CD4-positive, alpha-beta T cell (primary cell): ENCODE measurements at regions not wholly inside any gene's neighbourhood (a gene's known extent, or its start where the extent isn't known, plus 50 kb on each side); places are given as distances from the start of the nearest gene placed in this dataset.

ENCODE experiments used
- ATAC-seq: fragments of 200-7000 bp; cut with Tn5 transposase; one replicate; pipeline ENCODE4 v1.10.0; 2022; ENCODE audit warnings: mild to moderate bottlenecking; ENCODE audit not compliant: poor library complexity
- CTCF ChIA-PET: fragments of 350-600 bp; sonication (Branson Sonifier 250); formaldehyde crosslinking; loops from one replicate; lab custom pipeline; 2021; ENCODE audit warnings: antibody characterized with exemption, inconsistent platforms; lab: Charles Lee
- POLR2A ChIA-PET: fragments of 350-600 bp; sonication (Branson Sonifier 250); formaldehyde crosslinking; loops from one replicate; lab custom pipeline; 2021; ENCODE audit warnings: antibody characterized with exemption, inconsistent platforms; lab: Charles Lee
- DNase-seq, 14 experiments: peaks; one replicate each; pipeline ENCODE4 v3.0.0-alpha.2; 2013 to 2020; ENCODE audit warnings: mixed read lengths in 2 of 14
- H3K27ac ChIP-seq, 2 donors: one replicate each; pipeline versions ENCODE4 v1.5.1 to v1.7.0; 2013; ENCODE audit warnings: low read length in 2 of 2, low read depth in 1 of 2, mild to moderate bottlenecking in 1 of 2
- H3K27me3 ChIP-seq, 2 experiments: 1 replicate in 1 of 2; 2 replicates in 1 of 2; pipeline versions ENCODE4 v1.6.1 to v1.7.0; 2013; ENCODE audit warnings: low read length in 2 of 2, control low read depth in 1 of 2, mild to moderate bottlenecking in 1 of 2, moderate library complexity in 1 of 2; ENCODE audit not compliant: insufficient read depth in 2 of 2, control insufficient read depth in 1 of 2
- H3K36me3 ChIP-seq: one replicate; pipeline ENCODE4 v1.6.1; 2013; ENCODE audit warnings: low read length, control low read depth; ENCODE audit not compliant: insufficient read depth
- H3K4me1 ChIP-seq: one replicate; pipeline ENCODE4 v1.6.1; 2013; ENCODE audit warnings: low read length, control low read depth; ENCODE audit not compliant: insufficient read depth
- H3K4me3 ChIP-seq: one replicate; pipeline ENCODE4 v1.5.1; 2013; ENCODE audit warnings: mild to moderate bottlenecking, low read length, moderate library complexity
- H3K9me3 ChIP-seq, 2 experiments: 1 replicate in 1 of 2; 2 replicates in 1 of 2; pipeline versions ENCODE4 v1.6.1 to v1.7.0; 2013; ENCODE audit warnings: low read length in 2 of 2, mild to moderate bottlenecking in 2 of 2, control low read depth in 1 of 2, moderate library complexity in 1 of 2; ENCODE audit not compliant: control insufficient read depth in 1 of 2, insufficient read depth in 1 of 2
- H3K27ac Mint-ChIP-seq: one replicate; pipeline ENCODE4 v1.8.0; 2020; ENCODE audit warnings: mixed read lengths
- H3K27me3 Mint-ChIP-seq: one replicate; pipeline ENCODE4 v1.8.0; 2021; ENCODE audit warnings: mixed read lengths
- H3K36me3 Mint-ChIP-seq: one replicate; pipeline ENCODE4 v1.8.0; 2021; ENCODE audit warnings: low read depth, mixed read lengths
- H3K4me1 Mint-ChIP-seq: one replicate; pipeline ENCODE4 v1.8.0; 2021; ENCODE audit warnings: low read depth, mixed read lengths
- H3K4me3 Mint-ChIP-seq: one replicate; pipeline ENCODE4 v1.8.0; 2020; ENCODE audit warnings: mild to moderate bottlenecking, mixed read lengths
- H3K9me3 Mint-ChIP-seq: one replicate; pipeline ENCODE4 v1.8.0; 2020; ENCODE audit warnings: mixed read lengths
- intact Hi-C, 2 experiments: fragments of 100-400 bp; cut with DNase I in 1 of 2; cut with micrococcal nuclease in 1 of 2; formaldehyde crosslinking; loops; one replicate each; pipeline versions ENCODE4 v1.15.1 to v1.9.0; 2023 to 2025; cut with DNase I, micrococcal nuclease
- TF ChIP-seq, protein P1 (sequence below): fragments of 200-600 bp; IDR thresholded peaks from one replicate; pipeline ENCODE4 v1.8.0; 2022; ENCODE audit warnings: antibody characterized with exemption, mild to moderate bottlenecking

DNA sequence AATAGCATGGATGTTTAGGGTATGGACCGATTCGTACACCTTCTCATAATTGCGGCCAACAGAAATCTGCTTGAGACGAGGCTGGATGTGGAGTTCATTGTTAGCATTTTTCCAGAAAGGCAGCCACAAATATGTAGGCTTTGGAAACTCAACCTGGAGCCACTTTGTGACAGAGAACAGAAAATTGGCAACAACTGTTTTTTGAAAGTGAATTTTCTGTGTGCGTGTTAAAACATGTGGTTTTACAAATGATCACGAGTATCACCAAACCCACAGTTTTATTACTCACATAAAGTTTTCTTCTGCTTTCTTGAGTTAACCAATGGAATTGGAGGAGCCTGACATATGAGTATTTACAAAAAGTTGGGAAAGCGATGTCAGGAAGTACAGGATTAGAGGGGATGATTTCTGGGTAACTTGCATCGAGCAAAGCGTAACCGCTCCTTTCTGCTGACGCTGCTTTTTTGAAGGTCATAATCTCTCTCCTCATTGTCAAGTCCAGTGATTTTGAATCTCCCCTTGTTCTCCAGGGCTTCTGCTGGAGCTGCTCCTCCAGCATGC is 138.5 kb upstream of the TAF11L2 start:
- intact Hi-C loops = no loop called here
- TF ChIP-seq, protein P1, sequence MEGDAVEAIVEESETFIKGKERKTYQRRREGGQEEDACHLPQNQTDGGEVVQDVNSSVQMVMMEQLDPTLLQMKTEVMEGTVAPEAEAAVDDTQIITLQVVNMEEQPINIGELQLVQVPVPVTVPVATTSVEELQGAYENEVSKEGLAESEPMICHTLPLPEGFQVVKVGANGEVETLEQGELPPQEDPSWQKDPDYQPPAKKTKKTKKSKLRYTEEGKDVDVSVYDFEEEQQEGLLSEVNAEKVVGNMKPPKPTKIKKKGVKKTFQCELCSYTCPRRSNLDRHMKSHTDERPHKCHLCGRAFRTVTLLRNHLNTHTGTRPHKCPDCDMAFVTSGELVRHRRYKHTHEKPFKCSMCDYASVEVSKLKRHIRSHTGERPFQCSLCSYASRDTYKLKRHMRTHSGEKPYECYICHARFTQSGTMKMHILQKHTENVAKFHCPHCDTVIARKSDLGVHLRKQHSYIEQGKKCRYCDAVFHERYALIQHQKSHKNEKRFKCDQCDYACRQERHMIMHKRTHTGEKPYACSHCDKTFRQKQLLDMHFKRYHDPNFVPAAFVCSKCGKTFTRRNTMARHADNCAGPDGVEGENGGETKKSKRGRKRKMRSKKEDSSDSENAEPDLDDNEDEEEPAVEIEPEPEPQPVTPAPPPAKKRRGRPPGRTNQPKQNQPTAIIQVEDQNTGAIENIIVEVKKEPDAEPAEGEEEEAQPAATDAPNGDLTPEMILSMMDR = no peak
- ATAC-seq (no peak), DNase-seq (peak in 2 of 14 experiments; percentile 21 to 40)
- Mint-ChIP-seq H3K4me1 (no peaks in the 10 kb centered on the region), H3K9me3 (peaks cover 7% of the 10 kb centered on the region), H3K27ac (no peak overlapping the region), H3K4me3 (no peak overlapping the region), H3K27me3 (no peaks in the 10 kb centered on the region), H3K36me3 (no peaks in the 10 kb centered on the region)
- no peak overlapping the region for H3K4me3 ChIP-seq
- H3K27ac ChIP-seq = no peak overlapping the region
- no peaks in the 10 kb centered on the region for H3K4me1 ChIP-seq
- ChIA-PET POLR2A (no interaction called here), CTCF (no interaction called here)
- H3K27me3 ChIP-seq = no peaks in the 10 kb centered on the region
- peaks cover 0 to 9% of the 10 kb centered on the region in 2 experiments for H3K9me3 ChIP-seq
- no peaks in the 10 kb centered on the region for H3K36me3 ChIP-seq

DNA sequence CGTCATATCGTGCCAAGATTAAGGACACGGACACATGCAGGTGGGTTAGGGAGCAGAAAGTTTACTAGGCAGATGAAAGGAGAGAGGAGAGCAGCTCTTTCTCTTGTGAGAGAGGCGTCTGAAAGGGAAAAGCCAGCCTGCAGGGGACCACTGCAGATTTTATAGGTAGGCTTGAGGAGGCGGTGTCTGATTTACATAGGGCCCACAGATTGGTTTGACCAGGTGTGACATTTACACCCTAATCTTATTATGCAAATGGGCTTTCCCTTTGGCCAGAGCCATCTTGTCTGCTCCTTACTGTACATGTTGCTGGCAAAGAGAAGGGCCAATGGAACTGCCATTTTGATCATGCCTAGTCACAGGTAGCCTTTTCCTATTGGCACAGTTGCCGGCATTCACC is 137.2 kb upstream of the TAF11L2 start:
- ATAC-seq (no peak), DNase-seq (no peak)
- no peak overlapping the region for H3K4me3 ChIP-seq
- ChIA-PET CTCF (no interaction called here), POLR2A (no interaction called here)
- TF ChIP-seq, protein P1 = no peak
- no peaks in the 10 kb centered on the region for H3K4me1 Mint-ChIP-seq
- H3K27me3 Mint-ChIP-seq = no peaks in the 10 kb centered on the region
- H3K9me3 ChIP-seq = peaks cover 0 to 9% of the 10 kb centered on the region in 2 experiments
- no peak overlapping the region for H3K4me3 Mint-ChIP-seq
- intact Hi-C loops = no loop called here
- no peak overlapping the region for H3K27ac ChIP-seq
- no peaks in the 10 kb centered on the region for H3K4me1 ChIP-seq
- no peaks in the 10 kb centered on the region for H3K36me3 Mint-ChIP-seq
- H3K9me3 Mint-ChIP-seq = peaks cover 7% of the 10 kb centered on the region
- H3K36me3 ChIP-seq = no peaks in the 10 kb centered on the region
- H3K27me3 ChIP-seq = no peaks in the 10 kb centered on the region
- no peak overlapping the region for H3K27ac Mint-ChIP-seq

DNA sequence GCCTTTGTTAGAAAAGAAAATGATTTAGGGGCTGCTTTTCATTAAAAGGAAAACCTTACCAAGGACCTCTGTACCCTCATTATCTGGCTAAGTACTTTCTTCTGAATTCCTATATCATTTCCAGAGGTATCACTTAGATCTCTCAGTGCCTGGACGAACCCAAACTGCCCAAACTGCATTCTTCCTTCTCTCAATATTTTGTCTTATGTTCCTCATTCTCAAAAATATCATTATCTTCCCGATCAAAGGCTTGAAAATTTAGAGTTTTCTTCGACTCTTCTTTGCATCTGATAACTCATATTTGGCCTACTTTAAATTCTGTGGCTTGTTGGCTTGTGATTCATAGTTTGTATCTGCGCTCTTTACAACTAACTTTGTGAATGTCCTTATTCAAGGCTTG is 136.7 kb upstream of the TAF11L2 start:
- H3K36me3 Mint-ChIP-seq = no peaks in the 10 kb centered on the region
- Histone ChIP-seq H3K4me1 (no peaks in the 10 kb centered on the region), H3K4me3 (no peak overlapping the region), H3K27ac (no peak overlapping the region), H3K27me3 (no peaks in the 10 kb centered on the region), H3K36me3 (no peaks in the 10 kb centered on the region), H3K9me3 (peaks cover 0 to 9% of the 10 kb centered on the region in 2 experiments)
- H3K4me1 Mint-ChIP-seq = no peaks in the 10 kb centered on the region
- no peak overlapping the region for H3K4me3 Mint-ChIP-seq
- TF ChIP-seq, protein P1 = no peak
- no peak for DNase-seq
- peaks cover 4% of the 10 kb centered on the region for H3K9me3 Mint-ChIP-seq
- no peak overlapping the region for H3K27ac Mint-ChIP-seq
- POLR2A ChIA-PET = no interaction called here
- CTCF ChIA-PET = no interaction called here
- no peaks in the 10 kb centered on the region for H3K27me3 Mint-ChIP-seq
- no peak for ATAC-seq
- intact Hi-C loops = no loop called here
